A549 (cell line): ENCODE measurements at regions not wholly inside any gene's neighbourhood (a gene's known extent, or its start where the extent isn't known, plus 50 kb on each side); places are given as distances from the start of the nearest gene placed in this dataset.

Experiments used
- ATAC-seq, 2 experiments: fragments of 200-7000 bp in 1 of 2; fragments of >200 bp in 1 of 2; cut with Nextera tagmentation in 1 of 2; cut with Tn5 transposase in 1 of 2; 3 replicates each; pipeline versions ENCODE4 v1.8.0 to v1.9.1; 2018 to 2020; ENCODE audit warnings: mild to moderate bottlenecking in 1 of 2, moderate library complexity in 1 of 2
- CTCF ChIA-PET: fragments of 300-600 bp; sonication (Branson Sonifier 250); formaldehyde crosslinking; extraction: SDS; loops from one replicate; lab custom pipeline; 2021; ENCODE audit warnings: antibody characterized with exemption, inconsistent platforms; lab: Yijun Ruan, JAX
- POLR2A ChIA-PET: fragments of 350-600 bp; formaldehyde crosslinking; extraction: SDS; loops from one replicate; lab custom pipeline; 2021; ENCODE audit warnings: antibody characterized with exemption, inconsistent platforms; lab: Yijun Ruan, JAX
- DNase-seq, 2 experiments: peaks; one replicate each; pipeline versions ENCODE4 v3.0.0 to v3.0.0-alpha.2; 2011 to 2016; ENCODE audit warnings: low read depth in 1 of 2, low spot score in 1 of 2
- FAIRE-seq: peaks from 2 replicates; lab custom pipeline; 2011; peaks lifted over from hg19 to GRCh38; lab: Jason Lieb, UNC
- H3K27ac ChIP-seq, 2 experiments: fragments of >200 bp; sonication (Bioruptor Twin); formaldehyde crosslinking; 3 replicates each; pipeline ENCODE4 v1.5.1; 2016 to 2017
- H3K4me1 ChIP-seq: fragments of >200 bp; sonication (Bioruptor Twin); formaldehyde crosslinking; 3 replicates; pipeline ENCODE4 v1.6.1; 2016
- H3K4me2 ChIP-seq: fragments of >200 bp; sonication (Bioruptor Twin); formaldehyde crosslinking; 3 replicates; pipeline ENCODE4 v1.6.1; 2016
- H3K4me3 ChIP-seq: fragments of >200 bp; sonication (Bioruptor Twin); formaldehyde crosslinking; 3 replicates; pipeline ENCODE4 v1.5.1; 2016
- H3K9me3 ChIP-seq: fragments of >200 bp; sonication (Bioruptor Twin); formaldehyde crosslinking; 3 replicates; pipeline ENCODE4 v1.6.1; 2016
- CBX2 ChIP-seq: fragments of 200-600 bp; sonication (generic); IDR thresholded peaks from 2 replicates; pipeline ENCODE4 v1.6.1; 2016; ENCODE audit warnings: low read depth, mild to moderate bottlenecking, borderline replicate concordance
- CHD2 ChIP-seq: fragments of 150-350 bp; IDR thresholded peaks from 2 replicates; pipeline ENCODE4 v1.6.1; 2014; ENCODE audit warnings: low read length; ENCODE audit not compliant: partially characterized antibody
- CHD4 ChIP-seq: fragments of 200-600 bp; sonication (generic); IDR thresholded peaks from 2 replicates; pipeline ENCODE4 v1.6.1; 2016; ENCODE audit warnings: antibody characterized with exemption, mild to moderate bottlenecking, borderline replicate concordance
- EHF ChIP-seq: fragments of 250-450 bp; sonication (Bioruptor Pico); IDR thresholded peaks from 2 replicates; pipeline ENCODE4 v1.5.0; 2020; ENCODE audit warnings: mild to moderate bottlenecking
- EHMT2 ChIP-seq: fragments of 200-600 bp; sonication (generic); IDR thresholded peaks from 2 replicates; pipeline ENCODE4 v1.6.1; 2016; ENCODE audit warnings: antibody characterized with exemption, low read depth, mild to moderate bottlenecking, moderate library complexity
- HMGXB4 ChIP-seq: fragments of 250-450 bp; sonication (Bioruptor Pico); IDR thresholded peaks from 2 replicates; pipeline ENCODE4 v1.5.0; 2021; ENCODE audit warnings: mild to moderate bottlenecking, moderate library complexity, borderline replicate concordance
- MYC ChIP-seq: IDR thresholded peaks from 2 replicates; pipeline ENCODE4 v1.6.1; 2012; ENCODE audit warnings: mild to moderate bottlenecking, inconsistent platforms, low read length, improper control_type of control experiment, borderline replicate concordance
- PHF8 ChIP-seq: fragments of 200-600 bp; sonication (generic); IDR thresholded peaks from 2 replicates; pipeline ENCODE4 v1.6.1; 2016; ENCODE audit warnings: low read depth, mild to moderate bottlenecking, antibody characterized with exemption, moderate library complexity, borderline replicate concordance
- RAD21 ChIP-seq, 2 experiments: fragments of >200 bp in 1 of 2; sonication (Bioruptor Twin) in 1 of 2; formaldehyde crosslinking in 1 of 2; IDR thresholded peaks in 1 of 2; conservative IDR thresholded peaks in 1 of 2; 2 replicates in 1 of 2; 3 replicates in 1 of 2; pipeline ENCODE4 v1.6.1; 2012 to 2018; ENCODE audit warnings: inconsistent platforms in 1 of 2
- RARB ChIP-seq: fragments of 250-450 bp; sonication (Bioruptor Pico); IDR thresholded peaks from 2 replicates; pipeline ENCODE4 v1.8.0; 2021; ENCODE audit warnings: mild to moderate bottlenecking, moderate library complexity
- RCOR1 ChIP-seq: fragments of 150-350 bp; IDR thresholded peaks from 2 replicates; pipeline ENCODE4 v1.6.1; 2014; ENCODE audit warnings: antibody characterized with exemption, low read length, low read depth
- ZFP36 ChIP-seq: fragments of 450-650 bp; IDR thresholded peaks from 2 replicates; pipeline ENCODE4 v1.6.1; 2014; ENCODE audit warnings: borderline replicate concordance; ENCODE audit not compliant: partially characterized antibody
- ZNF302 ChIP-seq: fragments of 250-450 bp; sonication (Bioruptor Pico); IDR thresholded peaks from 2 replicates; pipeline ENCODE4 v1.9.0; 2021; ENCODE audit warnings: inconsistent platforms, mild to moderate bottlenecking, moderate library complexity
- ZSCAN20 ChIP-seq: fragments of 250-450 bp; sonication (Bioruptor Pico); IDR thresholded peaks from 2 replicates; pipeline ENCODE4 v1.8.0; 2022; ENCODE audit warnings: mild to moderate bottlenecking, moderate library complexity
- WGBS: methylation state at CpG from one replicate; pipeline ENCODE4 v1.1.6; 2017; ENCODE audit errors: missing lambda C conversion rate; 5-methylcytosine and 5-hydroxymethylcytosine counted together
- TF ChIP-seq, protein P1 (sequence below): fragments of 150-350 bp; IDR thresholded peaks from 2 replicates; pipeline ENCODE4 v1.6.1; 2014; ENCODE audit warnings: low read depth, mild to moderate bottlenecking, low read length
- TF ChIP-seq, protein P2 (sequence below): fragments of >200 bp; sonication (Bioruptor Twin); formaldehyde crosslinking; IDR thresholded peaks from 3 replicates; pipeline ENCODE4 v1.6.1; 2016
- TF ChIP-seq, protein P3 (sequence below): IDR thresholded peaks from 2 replicates; pipeline ENCODE4 v1.6.1; 2012

GRCh38 chr12:5180496-5180895, 136.8 kb downstream of the KCNA5 start:
- ChIA-PET CTCF (interaction anchor here (1.2 kb wide), 1 partner anchor 10 kb away, joined by 4 read pairs; no protein-coding TSS in a partner anchor), POLR2A (no interaction called here)
- Histone ChIP-seq H3K4me3 (no peak overlapping the region), H3K9me3 (no peaks in the 10 kb centered on the region), H3K27ac (no peak overlapping the region), H3K4me1 (no peaks in the 10 kb centered on the region), H3K4me2 (no peak overlapping the region)
- TF ChIP-seq PHF8 (no peak), MYC (no peak), ZSCAN20 (no peak), HMGXB4 (CRISPR knock-in tag) (no peak)
- TF ChIP-seq, protein P1, sequence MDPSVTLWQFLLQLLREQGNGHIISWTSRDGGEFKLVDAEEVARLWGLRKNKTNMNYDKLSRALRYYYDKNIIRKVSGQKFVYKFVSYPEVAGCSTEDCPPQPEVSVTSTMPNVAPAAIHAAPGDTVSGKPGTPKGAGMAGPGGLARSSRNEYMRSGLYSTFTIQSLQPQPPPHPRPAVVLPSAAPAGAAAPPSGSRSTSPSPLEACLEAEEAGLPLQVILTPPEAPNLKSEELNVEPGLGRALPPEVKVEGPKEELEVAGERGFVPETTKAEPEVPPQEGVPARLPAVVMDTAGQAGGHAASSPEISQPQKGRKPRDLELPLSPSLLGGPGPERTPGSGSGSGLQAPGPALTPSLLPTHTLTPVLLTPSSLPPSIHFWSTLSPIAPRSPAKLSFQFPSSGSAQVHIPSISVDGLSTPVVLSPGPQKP, result no peak
- TF ChIP-seq, protein P2, sequence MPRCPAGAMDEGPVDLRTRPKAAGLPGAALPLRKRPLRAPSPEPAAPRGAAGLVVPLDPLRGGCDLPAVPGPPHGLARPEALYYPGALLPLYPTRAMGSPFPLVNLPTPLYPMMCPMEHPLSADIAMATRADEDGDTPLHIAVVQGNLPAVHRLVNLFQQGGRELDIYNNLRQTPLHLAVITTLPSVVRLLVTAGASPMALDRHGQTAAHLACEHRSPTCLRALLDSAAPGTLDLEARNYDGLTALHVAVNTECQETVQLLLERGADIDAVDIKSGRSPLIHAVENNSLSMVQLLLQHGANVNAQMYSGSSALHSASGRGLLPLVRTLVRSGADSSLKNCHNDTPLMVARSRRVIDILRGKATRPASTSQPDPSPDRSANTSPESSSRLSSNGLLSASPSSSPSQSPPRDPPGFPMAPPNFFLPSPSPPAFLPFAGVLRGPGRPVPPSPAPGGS, result no peak
- DNase-seq (no peak), ATAC-seq (no peak), FAIRE-seq (no peak)
- 55% methylated on average over 5 of the region's 5 CpGs for WGBS

DNA sequence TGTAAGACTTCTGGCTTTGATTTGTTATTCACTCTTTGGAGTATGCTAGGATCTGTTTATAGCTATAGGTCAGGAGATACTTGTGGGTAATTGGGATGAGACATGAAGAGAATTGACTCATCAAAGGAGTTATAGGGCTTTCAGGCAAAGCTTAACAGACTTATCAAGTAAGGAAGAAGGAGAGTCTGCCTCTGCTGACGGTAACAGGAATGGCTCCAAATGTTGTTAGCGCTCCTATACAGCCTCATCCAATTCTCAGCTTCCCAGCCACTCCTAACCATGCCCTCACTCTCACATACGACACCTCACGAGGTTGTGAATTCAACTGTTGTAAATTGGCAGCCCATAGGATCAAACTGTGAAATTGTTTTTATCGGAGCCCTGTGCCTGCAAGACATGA, 140.5 kb downstream of the KCNA5 start:
- no peaks in the 10 kb centered on the region for H3K4me1 ChIP-seq
- FAIRE-seq, result no peak
- no peak for DNase-seq
- TF ChIP-seq, protein P2, result no peak
- TF ChIP-seq CHD4 (no peak), CBX2 (no peak), ZNF302 (CRISPR knock-in tag) (no peak), HMGXB4 (CRISPR knock-in tag) (no peak)
- 12% methylated on average over 5 of the region's 5 CpGs for WGBS
- ChIA-PET CTCF (interaction anchor here (1.1 kb wide), 1 partner anchor 13 kb away, joined by 4 read pairs; no protein-coding TSS in a partner anchor), POLR2A (no interaction called here)
- peak in 1 of 2 experiments; percentile 39; a peak in 1 of 6 replicates for ATAC-seq
- no peak overlapping the region for H3K4me3 ChIP-seq
- H3K9me3 ChIP-seq, result no peaks in the 10 kb centered on the region
- H3K27ac ChIP-seq, result no peak overlapping the region
- no peak overlapping the region for H3K4me2 ChIP-seq

GRCh38 chr12:5185435-5186069, 141.9 kb downstream of the KCNA5 start:
- H3K9me3 ChIP-seq, result no peaks in the 10 kb centered on the region
- TF ChIP-seq RARB (CRISPR knock-in tag) (no peak), CHD2 (no peak), EHF (CRISPR knock-in tag) (no peak), RAD21 (conservative IDR thresholded peaks at IDR 0.05 in 1 of 2, IDR thresholded peaks at IDR 0.05 in 1 of 2) (no peak), RCOR1 (no peak), ZFP36 (no peak), EHMT2 (no peak)
- TF ChIP-seq, protein P1, result no peak
- TF ChIP-seq, protein P3, sequence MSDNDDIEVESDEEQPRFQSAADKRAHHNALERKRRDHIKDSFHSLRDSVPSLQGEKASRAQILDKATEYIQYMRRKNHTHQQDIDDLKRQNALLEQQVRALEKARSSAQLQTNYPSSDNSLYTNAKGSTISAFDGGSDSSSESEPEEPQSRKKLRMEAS, result no peak

More at GRCh38 chr12:5185435-5186069, 141.9 kb downstream of the KCNA5 start:
- CTCF ChIA-PET, result interaction anchor here (0.6 kb wide), 1 partner anchor 1011 kb away, joined by 3 read pairs; no protein-coding TSS in a partner anchor
- H3K4me1 ChIP-seq, result no peaks in the 10 kb centered on the region
- FAIRE-seq (no peak), ATAC-seq (no peak), DNase-seq (no peak)
- 13% methylated on average over 8 of the region's 8 CpGs for whole genome bisulfite sequencing
- no peak overlapping the region for H3K27ac ChIP-seq
- POLR2A ChIA-PET, result no interaction called here
- no peak overlapping the region for H3K4me2 ChIP-seq
- H3K4me3 ChIP-seq, result no peak overlapping the region
